ENCODE measurements at regions not wholly inside any gene's neighbourhood (a gene's known extent, or its start where the extent isn't known, plus 50 kb on each side); places are given as distances from the start of the nearest gene placed in this dataset.
A peak's percentile ranks its signal among the peaks of the same experiment; 100 is the strongest.

DNA sequence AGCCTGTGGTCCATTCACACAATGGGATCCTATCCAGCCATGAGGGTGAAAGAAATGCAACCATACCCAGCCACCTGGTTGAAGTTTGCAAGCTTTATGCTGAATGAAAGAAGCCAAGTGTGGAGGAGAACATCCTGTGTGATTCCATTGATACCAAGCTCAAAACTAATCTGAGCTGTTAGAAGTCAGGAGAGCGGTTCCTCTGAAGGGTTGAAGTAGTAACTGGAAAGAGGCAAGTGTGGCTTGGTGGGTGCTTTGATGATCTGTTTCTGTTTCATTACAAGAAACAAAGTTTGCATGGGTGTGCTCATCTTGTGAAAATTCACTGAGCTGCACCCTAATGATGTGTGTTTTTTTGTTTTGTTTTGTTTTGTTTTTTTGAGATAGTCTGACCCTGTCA lies 99.4 kb downstream of the SALL1 start:
- no peak overlapping the region for H2BK15ac ChIP-seq (replicated peaks; ENCODE audit: low read depth)
- H3K9ac ChIP-seq (ENCODE audit: low read length) = no peak overlapping the region
- no CpG with 5 or more reads among the region's 1 CpG for WGBS (ENCODE audit: extremely low coverage, insufficient coverage, low lambda C conversion rate)
- no peak overlapping the region for H4K5ac ChIP-seq (ENCODE audit: low read length)
- H3K18ac ChIP-seq (ENCODE audit: low read length) = no peak overlapping the region
- DNase-seq = no peak
- no peak overlapping the region for H3K27ac ChIP-seq (ENCODE audit: low read depth, low read length)
- H3K4me2 ChIP-seq (ENCODE audit: low read length) = no peak overlapping the region
- no peak overlapping the region for H2AK5ac ChIP-seq (ENCODE audit: low read length)
- no peak overlapping the region for H2BK120ac ChIP-seq (ENCODE audit: low read depth, low read length)
- H4K8ac ChIP-seq (ENCODE audit: low read depth, low read length) = no peak overlapping the region
- H3K23ac ChIP-seq (ENCODE audit: low read length) = no peak overlapping the region
- no peaks in the 10 kb centered on the region for H3K27me3 ChIP-seq (ENCODE audit: insufficient read depth, low read length, poor library complexity)
- H3K79me1 ChIP-seq (ENCODE audit: low read length) = no peaks in the 10 kb centered on the region
- H3K4me1 ChIP-seq (ENCODE audit: control insufficient read depth, low read depth, low read length) = no peaks in the 10 kb centered on the region
- no peak overlapping the region for H3K4me3 ChIP-seq (ENCODE audit: low read length)
- no peaks in the 10 kb centered on the region for H3K36me3 ChIP-seq (ENCODE audit: control insufficient read depth, insufficient read depth, low read length)
- H2BK5ac ChIP-seq (ENCODE audit: low read length) = no peak overlapping the region
- H3K79me2 ChIP-seq (ENCODE audit: control insufficient read depth, insufficient read depth, low read length) = no peaks in the 10 kb centered on the region
- no peak overlapping the region for H3K4ac ChIP-seq (ENCODE audit: low read depth, low read length)
- no peak overlapping the region for H3K56ac ChIP-seq (ENCODE audit: low read length)

DNA sequence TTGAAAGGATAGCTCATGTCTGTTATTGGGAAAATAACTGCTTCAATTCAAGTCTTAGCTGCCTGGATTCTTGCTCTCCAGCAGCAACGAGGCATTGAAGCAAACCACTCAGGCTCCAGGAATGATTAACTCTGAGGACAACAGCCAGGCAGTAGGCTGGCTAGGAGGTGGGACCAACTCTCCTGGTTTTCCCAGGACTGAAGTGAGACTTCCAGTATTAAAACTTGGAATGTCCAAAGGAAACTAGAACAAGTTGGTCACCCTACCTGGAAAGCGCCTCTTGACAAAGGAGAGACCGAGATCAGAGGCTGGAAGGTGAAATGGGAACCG lies 100.7 kb downstream of the SALL1 start:
- no CpG with 5 or more reads among the region's 4 CpGs for WGBS (ENCODE audit: extremely low coverage, insufficient coverage, low lambda C conversion rate)

DNA sequence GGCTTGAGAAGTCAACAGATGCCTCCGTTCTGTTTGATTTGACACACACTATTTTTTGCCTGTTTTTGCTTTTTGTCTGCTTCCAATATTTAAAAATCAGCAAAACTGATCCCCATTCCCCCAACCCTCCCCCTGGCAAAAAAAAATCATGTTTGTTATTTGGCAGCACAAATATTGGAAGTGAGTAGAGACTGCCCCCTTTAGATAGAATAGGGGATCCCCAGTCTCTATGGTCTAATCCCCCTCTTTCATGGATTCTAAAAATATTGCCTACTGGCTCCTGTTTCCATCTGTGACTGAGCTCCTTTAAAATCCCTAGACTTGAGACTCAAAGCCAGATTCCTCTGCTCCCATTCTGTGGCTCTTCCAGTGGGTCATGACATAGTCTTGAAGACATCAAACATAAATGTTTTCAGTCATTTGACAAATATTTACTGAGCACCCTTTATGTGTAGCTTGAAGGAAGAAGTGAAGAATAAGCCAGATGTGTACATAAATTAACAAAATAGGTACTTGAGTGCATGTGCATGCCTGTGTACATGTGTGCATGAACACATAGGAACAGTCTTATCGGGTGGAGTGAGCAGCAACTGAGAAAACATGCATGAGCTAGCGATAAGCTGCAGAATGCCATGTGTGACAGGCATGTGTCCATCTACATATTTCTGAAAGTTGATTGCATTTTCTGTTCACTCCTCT lies 101.2 kb downstream of the SALL1 start:
- no peak overlapping the region for H3K4me2 ChIP-seq (ENCODE audit: low read length)
- no peak for DNase-seq
- no peaks in the 10 kb centered on the region for H3K79me2 ChIP-seq (ENCODE audit: control insufficient read depth, insufficient read depth, low read length)
- H2BK5ac ChIP-seq (ENCODE audit: low read length) = no peak overlapping the region
- no peaks in the 10 kb centered on the region for H3K4me1 ChIP-seq (ENCODE audit: control insufficient read depth, low read depth, low read length)
- no peak overlapping the region for H2BK15ac ChIP-seq (replicated peaks; ENCODE audit: low read depth)
- H2AK5ac ChIP-seq (ENCODE audit: low read length) = no peak overlapping the region
- H4K8ac ChIP-seq (ENCODE audit: low read depth, low read length) = no peak overlapping the region
- no peaks in the 10 kb centered on the region for H3K79me1 ChIP-seq (ENCODE audit: low read length)
- H3K9ac ChIP-seq (ENCODE audit: low read length) = no peak overlapping the region
- H3K18ac ChIP-seq (ENCODE audit: low read length) = no peak overlapping the region
- H2BK120ac ChIP-seq (ENCODE audit: low read depth, low read length) = no peak overlapping the region
- no CpG with 5 or more reads among the region's 3 CpGs for WGBS (ENCODE audit: extremely low coverage, insufficient coverage, low lambda C conversion rate)
- H3K4me3 ChIP-seq (ENCODE audit: low read length) = no peak overlapping the region
- no peak overlapping the region for H4K5ac ChIP-seq (ENCODE audit: low read length)
- H3K4ac ChIP-seq (ENCODE audit: low read depth, low read length) = no peak overlapping the region
- no peaks in the 10 kb centered on the region for H3K27me3 ChIP-seq (ENCODE audit: insufficient read depth, low read length, poor library complexity)
- no peak overlapping the region for H3K27ac ChIP-seq (ENCODE audit: low read depth, low read length)
- H3K56ac ChIP-seq (ENCODE audit: low read length) = no peak overlapping the region
- H3K23ac ChIP-seq (ENCODE audit: low read length) = no peak overlapping the region
- H3K36me3 ChIP-seq (ENCODE audit: control insufficient read depth, insufficient read depth, low read length) = no peaks in the 10 kb centered on the region

More for the DNA sequence above, 100.7 kb downstream of the SALL1 start:
- H3K4me1 ChIP-seq (ENCODE audit: control insufficient read depth, low read depth, low read length) = no peaks in the 10 kb centered on the region
- H3K27me3 ChIP-seq (ENCODE audit: insufficient read depth, low read length, poor library complexity) = no peaks in the 10 kb centered on the region
- H2AK5ac ChIP-seq (ENCODE audit: low read length) = no peak overlapping the region
- no peak for DNase-seq
- no peaks in the 10 kb centered on the region for H3K36me3 ChIP-seq (ENCODE audit: control insufficient read depth, insufficient read depth, low read length)
- no peak overlapping the region for H4K8ac ChIP-seq (ENCODE audit: low read depth, low read length)
- no peak overlapping the region for H4K5ac ChIP-seq (ENCODE audit: low read length)
- H3K56ac ChIP-seq (ENCODE audit: low read length) = no peak overlapping the region
- H3K9ac ChIP-seq (ENCODE audit: low read length) = no peak overlapping the region
- H2BK120ac ChIP-seq (ENCODE audit: low read depth, low read length) = no peak overlapping the region
- H3K27ac ChIP-seq (ENCODE audit: low read depth, low read length) = no peak overlapping the region
- no peak overlapping the region for H2BK15ac ChIP-seq (replicated peaks; ENCODE audit: low read depth)
- no peak overlapping the region for H3K4me3 ChIP-seq (ENCODE audit: low read length)
- no peaks in the 10 kb centered on the region for H3K79me1 ChIP-seq (ENCODE audit: low read length)
- H3K4me2 ChIP-seq (ENCODE audit: low read length) = no peak overlapping the region
- H3K18ac ChIP-seq (ENCODE audit: low read length) = no peak overlapping the region
- H3K23ac ChIP-seq (ENCODE audit: low read length) = no peak overlapping the region
- H3K4ac ChIP-seq (ENCODE audit: low read depth, low read length) = no peak overlapping the region
- no peak overlapping the region for H2BK5ac ChIP-seq (ENCODE audit: low read length)
- no peaks in the 10 kb centered on the region for H3K79me2 ChIP-seq (ENCODE audit: control insufficient read depth, insufficient read depth, low read length)

DNA sequence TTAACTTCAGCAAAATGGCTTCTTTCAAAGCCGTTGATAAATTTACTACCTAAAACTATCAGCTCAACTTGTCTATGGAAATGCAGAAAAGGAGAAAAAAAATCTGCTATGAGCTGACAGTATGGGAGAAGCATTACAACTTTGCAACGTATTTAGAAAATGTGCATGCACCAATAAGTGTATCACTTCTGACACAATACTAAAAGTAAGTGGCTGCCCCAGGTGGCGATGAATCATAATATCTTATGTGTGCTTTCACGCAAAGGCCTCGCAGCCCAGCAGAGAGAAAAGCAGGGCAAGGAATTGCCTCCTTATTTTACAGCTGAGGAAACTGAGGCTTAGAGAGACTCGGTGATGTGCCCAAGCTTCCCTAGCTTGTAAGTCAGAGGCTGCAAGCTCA lies 101.8 kb downstream of the SALL1 start:
- Histone ChIP-seq H3K4me1 (ENCODE audit: control insufficient read depth, low read depth, low read length) (no peaks in the 10 kb centered on the region), H3K27ac (ENCODE audit: low read depth, low read length) (no peak overlapping the region), H2AK5ac (ENCODE audit: low read length) (no peak overlapping the region), H2BK120ac (ENCODE audit: low read depth, low read length) (no peak overlapping the region), H3K4me2 (ENCODE audit: low read length) (no peak overlapping the region), H4K8ac (ENCODE audit: low read depth, low read length) (no peak overlapping the region), H3K79me2 (ENCODE audit: control insufficient read depth, insufficient read depth, low read length) (no peaks in the 10 kb centered on the region), H2BK5ac (ENCODE audit: low read length) (no peak overlapping the region), H2BK15ac (replicated peaks; ENCODE audit: low read depth) (no peak overlapping the region), H3K36me3 (ENCODE audit: control insufficient read depth, insufficient read depth, low read length) (no peaks in the 10 kb centered on the region), H3K18ac (ENCODE audit: low read length) (no peak overlapping the region), H3K9ac (ENCODE audit: low read length) (no peak overlapping the region), H3K79me1 (ENCODE audit: low read length) (no peaks in the 10 kb centered on the region), H4K5ac (ENCODE audit: low read length) (no peak overlapping the region), H3K4me3 (ENCODE audit: low read length) (no peak overlapping the region), H3K23ac (ENCODE audit: low read length) (no peak overlapping the region), H3K27me3 (ENCODE audit: insufficient read depth, low read length, poor library complexity) (no peaks in the 10 kb centered on the region), H3K56ac (ENCODE audit: low read length) (no peak overlapping the region), H3K4ac (ENCODE audit: low read depth, low read length) (no peak overlapping the region)
- no peak for DNase-seq
- no CpG with 5 or more reads among the region's 6 CpGs for WGBS (ENCODE audit: extremely low coverage, insufficient coverage, low lambda C conversion rate)

DNA sequence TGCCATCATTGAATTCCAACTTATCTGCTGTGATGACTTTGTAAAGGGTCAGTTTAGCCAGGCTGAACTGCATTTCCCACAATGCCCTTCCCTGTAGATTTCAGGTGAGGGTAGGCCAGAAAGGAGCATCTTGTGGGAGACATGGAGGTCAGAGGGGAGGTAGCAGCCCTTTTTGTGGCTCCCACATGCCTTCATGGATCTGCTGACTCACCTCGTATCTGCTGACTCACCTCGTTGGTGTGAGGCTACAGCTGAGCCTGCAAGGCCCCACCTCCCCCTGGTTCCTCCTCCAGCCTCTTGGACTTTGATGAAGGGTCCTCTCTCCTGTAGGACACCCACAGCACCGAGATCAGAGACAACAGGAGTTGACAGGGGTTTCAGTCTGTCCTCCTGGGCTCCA lies 102.5 kb downstream of the SALL1 start:
- no CpG with 5 or more reads among the region's 3 CpGs for WGBS (ENCODE audit: extremely low coverage, insufficient coverage, low lambda C conversion rate)
- Histone ChIP-seq H3K4me3 (ENCODE audit: low read length) (no peak overlapping the region), H4K8ac (ENCODE audit: low read depth, low read length) (no peak overlapping the region), H3K4ac (ENCODE audit: low read depth, low read length) (no peak overlapping the region), H3K4me2 (ENCODE audit: low read length) (no peak overlapping the region), H3K79me1 (ENCODE audit: low read length) (no peaks in the 10 kb centered on the region), H3K4me1 (ENCODE audit: control insufficient read depth, low read depth, low read length) (no peaks in the 10 kb centered on the region), H2BK5ac (ENCODE audit: low read length) (no peak overlapping the region), H2AK5ac (ENCODE audit: low read length) (no peak overlapping the region), H3K56ac (ENCODE audit: low read length) (no peak overlapping the region), H3K18ac (ENCODE audit: low read length) (no peak overlapping the region), H3K9ac (ENCODE audit: low read length) (no peak overlapping the region), H4K5ac (ENCODE audit: low read length) (no peak overlapping the region), H3K27ac (ENCODE audit: low read depth, low read length) (no peak overlapping the region), H3K27me3 (ENCODE audit: insufficient read depth, low read length, poor library complexity) (no peaks in the 10 kb centered on the region), H2BK15ac (replicated peaks; ENCODE audit: low read depth) (no peak overlapping the region), H2BK120ac (ENCODE audit: low read depth, low read length) (no peak overlapping the region), H3K23ac (ENCODE audit: low read length) (no peak overlapping the region), H3K36me3 (ENCODE audit: control insufficient read depth, insufficient read depth, low read length) (no peaks in the 10 kb centered on the region), H3K79me2 (ENCODE audit: control insufficient read depth, insufficient read depth, low read length) (no peaks in the 10 kb centered on the region)
- peak; percentile 70 for DNase-seq

DNA sequence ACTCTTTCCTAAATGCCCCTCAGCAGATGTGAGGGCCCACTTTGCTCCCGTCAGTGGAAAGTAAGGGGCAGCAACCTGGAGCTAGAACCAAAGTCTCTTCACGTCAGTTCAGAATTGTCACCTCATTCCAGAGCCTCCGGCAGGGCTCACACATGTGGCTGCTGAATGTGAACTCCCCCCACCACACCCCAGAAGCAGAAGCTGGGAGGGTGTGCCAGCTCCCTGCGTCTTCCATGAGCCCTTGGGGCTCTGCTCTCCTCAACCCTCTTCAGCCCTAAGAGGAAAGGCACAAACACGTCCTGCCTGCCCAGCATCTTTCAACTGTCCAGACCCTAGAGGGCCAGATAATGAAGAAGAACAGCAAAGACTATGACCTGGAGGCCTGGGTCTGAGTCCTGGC lies 105.3 kb downstream of the SALL1 start:
- no peaks in the 10 kb centered on the region for H3K79me2 ChIP-seq (ENCODE audit: control insufficient read depth, insufficient read depth, low read length)
- H3K9ac ChIP-seq (ENCODE audit: low read length) = no peak overlapping the region
- no peaks in the 10 kb centered on the region for H3K36me3 ChIP-seq (ENCODE audit: control insufficient read depth, insufficient read depth, low read length)
- no peak overlapping the region for H3K4ac ChIP-seq (ENCODE audit: low read depth, low read length)
- H3K23ac ChIP-seq (ENCODE audit: low read length) = no peak overlapping the region
- WGBS (ENCODE audit: extremely low coverage, insufficient coverage, low lambda C conversion rate) = no CpG with 5 or more reads among the region's 5 CpGs
- no peak overlapping the region for H2BK15ac ChIP-seq (replicated peaks; ENCODE audit: low read depth)
- H3K4me3 ChIP-seq (ENCODE audit: low read length) = no peak overlapping the region
- no peaks in the 10 kb centered on the region for H3K4me1 ChIP-seq (ENCODE audit: control insufficient read depth, low read depth, low read length)
- no peak overlapping the region for H3K4me2 ChIP-seq (ENCODE audit: low read length)
- DNase-seq = no peak
- H4K8ac ChIP-seq (ENCODE audit: low read depth, low read length) = no peak overlapping the region
- H2BK120ac ChIP-seq (ENCODE audit: low read depth, low read length) = no peak overlapping the region
- H3K27ac ChIP-seq (ENCODE audit: low read depth, low read length) = no peak overlapping the region
- H3K27me3 ChIP-seq (ENCODE audit: insufficient read depth, low read length, poor library complexity) = no peaks in the 10 kb centered on the region
- H3K18ac ChIP-seq (ENCODE audit: low read length) = no peak overlapping the region
- no peak overlapping the region for H2AK5ac ChIP-seq (ENCODE audit: low read length)
- H4K5ac ChIP-seq (ENCODE audit: low read length) = no peak overlapping the region
- H2BK5ac ChIP-seq (ENCODE audit: low read length) = no peak overlapping the region
- H3K56ac ChIP-seq (ENCODE audit: low read length) = no peak overlapping the region
- no peaks in the 10 kb centered on the region for H3K79me1 ChIP-seq (ENCODE audit: low read length)
